ENCODE measurements at regions not wholly inside any gene's neighbourhood (a gene's known extent, or its start where the extent isn't known, plus 50 kb on each side); places are given as distances from the start of the nearest gene placed in this dataset.
"Not testable (repeated sequence)": the region's sequence is repeated elsewhere in the genome, so short reads cannot be mapped to it uniquely, and the experiment has no call there.

DNA sequence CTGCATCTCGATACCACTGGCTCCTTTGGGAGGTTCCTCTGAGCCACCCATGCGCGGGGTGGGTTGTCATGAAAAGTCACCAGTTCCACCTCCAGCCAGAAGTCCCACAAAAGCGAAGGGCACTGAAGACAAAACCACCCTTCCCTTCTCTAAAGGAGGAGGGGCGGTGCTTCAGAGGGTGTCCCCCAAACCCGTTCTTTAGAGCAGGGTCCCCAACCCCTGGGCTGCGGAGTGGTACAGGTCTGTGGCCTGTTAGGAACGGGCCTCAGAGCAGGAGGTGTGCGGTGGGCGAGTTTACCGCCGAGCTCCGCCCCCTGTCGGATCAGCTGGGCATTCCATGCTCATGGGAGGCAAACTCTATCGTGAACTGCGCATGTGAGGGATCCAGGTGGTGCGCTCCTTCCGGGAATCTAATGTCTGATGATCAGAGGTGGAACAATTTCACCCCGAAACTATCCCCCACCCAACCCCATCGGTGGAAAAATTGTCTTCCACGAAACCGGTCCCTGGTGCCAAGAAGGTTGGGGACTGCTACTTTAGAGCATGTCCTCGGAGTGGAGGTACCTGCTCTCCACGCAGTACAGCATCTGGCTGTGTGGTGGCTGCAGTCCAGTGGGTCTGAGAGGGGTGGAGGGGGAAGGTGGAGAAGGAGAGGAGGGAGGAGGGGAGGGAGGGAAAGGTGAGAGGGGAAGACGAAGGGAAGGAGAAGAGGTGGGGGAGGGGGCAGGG lies 72.9 kb upstream of the SEPTIN5 start:
- DNase-seq (ENCODE audit: low read depth in 2 of 2) = no peak

DNA sequence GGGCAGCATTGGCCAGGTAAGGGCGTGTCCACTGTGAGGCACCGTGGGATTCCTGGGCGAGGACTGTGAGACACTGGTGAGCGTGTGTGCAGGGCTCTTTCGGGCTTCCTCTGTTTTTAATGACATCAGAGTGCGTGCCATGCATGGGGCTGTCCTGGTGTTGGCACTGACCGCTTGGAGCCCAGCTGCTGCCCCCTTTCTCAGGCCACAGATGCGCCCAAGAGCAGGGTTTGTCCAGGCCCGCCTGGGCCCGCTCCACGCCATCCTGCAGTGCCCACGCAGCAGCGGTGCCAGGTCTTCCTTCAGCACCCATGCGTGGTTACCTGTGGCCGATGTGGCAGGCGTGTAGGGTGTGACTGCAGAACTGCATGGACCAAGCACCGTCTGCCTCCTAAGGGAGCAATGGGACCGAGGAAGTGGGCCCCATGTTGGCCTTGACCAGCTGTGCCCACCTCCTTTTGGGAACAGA lies 72.3 kb upstream of the SEPTIN5 start:
- DNase-seq (ENCODE audit: low read depth in 2 of 2) = no peak

DNA sequence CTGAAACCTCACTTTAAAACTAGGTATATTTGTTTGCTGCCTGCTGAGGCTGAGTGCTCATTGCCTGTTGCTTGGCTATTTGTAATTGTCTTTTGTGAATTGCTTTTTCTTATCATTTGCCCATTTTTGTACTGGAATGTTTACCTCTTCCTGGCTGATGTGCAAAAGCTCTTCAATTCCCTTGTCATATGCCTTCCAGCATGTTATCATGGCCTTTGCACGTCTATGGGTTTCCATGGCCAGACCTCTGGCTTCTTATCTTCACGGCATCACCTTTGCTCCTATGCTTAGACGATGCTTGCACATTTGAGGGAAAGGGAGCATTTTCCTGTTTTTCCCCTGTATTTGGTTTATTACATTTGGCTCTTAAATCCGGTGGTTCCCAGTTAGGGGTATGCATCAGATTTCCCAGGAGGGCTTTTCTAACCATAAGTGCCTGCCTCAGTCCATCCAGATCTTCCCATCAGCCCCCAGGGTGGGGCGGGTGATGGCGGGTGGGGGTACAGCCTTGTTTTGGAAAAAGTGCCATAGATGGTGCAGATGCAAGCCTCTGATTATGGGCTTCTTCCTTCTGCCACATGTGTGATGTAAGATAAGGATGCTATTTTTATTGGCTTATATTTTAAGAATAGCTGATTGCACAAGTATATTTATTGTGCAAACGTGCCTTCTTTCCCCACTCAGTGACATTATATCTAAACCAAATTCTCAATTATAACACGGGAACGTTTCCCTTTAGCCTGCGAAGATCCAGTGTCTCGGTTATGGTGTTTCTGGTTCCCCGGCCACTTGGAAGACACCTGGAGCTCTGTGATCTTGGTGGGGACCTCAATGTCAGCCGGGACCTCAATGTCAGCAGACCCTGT lies 70.6 kb upstream of the SEPTIN5 start:
- DNase-seq (ENCODE audit: low read depth in 2 of 2) = no peak

DNA sequence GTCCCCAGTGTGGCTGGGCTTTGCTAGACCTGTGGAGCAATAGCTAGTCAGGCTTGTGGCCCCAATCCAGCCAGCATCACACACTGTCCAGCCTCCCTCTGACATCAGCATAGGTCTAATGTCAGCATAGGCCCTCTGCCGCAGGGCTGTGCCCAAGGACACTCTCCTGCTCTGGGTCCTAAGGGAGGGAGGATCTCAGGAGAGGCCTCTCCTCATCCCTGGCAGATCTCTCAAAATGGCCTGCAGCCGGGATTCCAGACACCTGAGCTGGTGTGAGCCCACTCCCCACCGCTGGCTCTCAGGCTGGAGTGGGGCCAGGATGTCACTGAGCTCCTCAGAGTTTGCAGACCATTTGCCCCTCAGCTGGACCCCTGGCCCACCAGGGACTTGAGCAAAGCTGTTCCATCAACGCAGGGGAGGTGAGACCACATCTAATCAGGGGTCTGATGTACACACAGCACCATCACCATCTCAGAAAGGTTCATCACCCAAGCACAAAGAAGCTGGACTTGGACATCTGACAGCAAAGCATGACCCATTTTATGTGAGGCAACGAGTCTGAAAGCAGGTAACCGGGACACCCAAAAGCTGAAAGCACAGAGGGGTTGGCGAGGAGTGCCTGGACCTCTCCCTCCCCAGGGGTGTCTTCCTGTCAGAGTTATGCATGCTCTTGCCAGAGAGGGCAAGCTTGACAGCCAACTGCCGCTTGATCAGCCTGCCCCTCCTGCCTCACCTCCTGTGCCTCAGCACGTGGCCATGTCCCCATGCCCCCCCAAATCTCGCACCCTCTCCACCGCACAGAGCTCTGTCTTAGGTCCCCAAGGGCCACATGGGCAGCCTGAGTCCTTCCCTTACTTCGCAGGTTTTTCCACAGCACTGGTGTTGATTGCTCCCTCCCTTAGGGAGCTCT lies 69.7 kb upstream of the SEPTIN5 start:
- DNase-seq (ENCODE audit: low read depth in 2 of 2) = no peak

DNA sequence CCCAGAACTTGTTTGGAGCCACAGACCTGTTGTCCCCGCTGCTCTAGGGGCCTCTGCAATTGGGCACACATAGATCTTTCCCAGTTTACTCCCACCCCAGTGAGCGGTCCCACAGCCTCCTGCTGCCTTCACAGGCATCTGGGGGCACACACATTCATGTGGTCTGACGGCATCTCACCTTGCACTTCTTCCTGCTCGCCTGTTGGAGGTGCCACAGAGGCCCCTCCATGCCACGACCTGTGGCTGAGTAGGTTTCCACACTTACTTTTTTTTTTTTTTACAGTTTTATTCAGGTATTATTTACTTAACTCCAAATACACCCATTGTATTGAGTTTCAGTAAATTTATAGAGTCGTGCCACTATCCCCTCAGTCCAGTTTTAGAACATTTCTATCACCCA lies 68.9 kb upstream of the SEPTIN5 start:
- DNase-seq (ENCODE audit: low read depth in 2 of 2) = no peak

DNA sequence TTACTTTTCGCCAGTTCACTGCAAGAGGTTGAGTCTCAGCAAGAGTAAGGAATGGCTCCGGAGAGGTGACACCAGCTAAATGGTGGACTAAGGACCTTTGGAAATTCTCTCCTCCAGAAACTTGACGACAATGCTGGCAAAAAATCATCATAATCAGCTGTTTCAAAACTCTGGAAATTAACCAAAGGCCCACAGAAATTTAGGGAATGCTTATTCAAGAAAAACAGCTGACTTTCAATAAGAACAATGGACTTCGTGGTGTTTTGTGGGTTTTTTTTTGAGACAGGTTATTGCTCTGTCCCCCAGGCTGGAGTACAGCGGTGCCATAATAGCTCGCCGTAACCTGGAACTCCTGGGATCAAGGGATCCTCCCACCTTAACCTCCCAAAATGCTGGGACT lies 68.4 kb upstream of the SEPTIN5 start:
- DNase-seq (ENCODE audit: low read depth in 2 of 2) = no peak

DNA sequence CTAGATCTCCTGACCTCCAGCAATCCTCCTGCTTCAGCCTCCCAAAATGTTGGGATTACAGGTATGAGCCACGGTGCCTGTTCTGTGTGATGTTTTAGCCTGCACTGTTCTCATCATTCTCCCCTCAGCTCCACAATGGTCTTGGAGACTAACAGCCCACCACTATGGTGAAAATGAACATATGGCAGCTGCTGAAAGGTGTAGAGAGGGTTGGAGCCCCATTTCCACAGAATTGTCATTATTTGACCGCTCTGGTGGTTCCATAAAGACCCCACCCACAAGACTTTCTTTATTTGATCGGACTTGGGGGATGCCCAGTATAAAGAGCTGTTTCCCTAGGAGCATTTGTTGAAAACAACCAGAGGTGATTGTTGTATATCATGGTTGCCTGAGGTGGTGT lies 67.9 kb upstream of the SEPTIN5 start:
- DNase-seq (ENCODE audit: low read depth in 2 of 2) = no peak

DNA sequence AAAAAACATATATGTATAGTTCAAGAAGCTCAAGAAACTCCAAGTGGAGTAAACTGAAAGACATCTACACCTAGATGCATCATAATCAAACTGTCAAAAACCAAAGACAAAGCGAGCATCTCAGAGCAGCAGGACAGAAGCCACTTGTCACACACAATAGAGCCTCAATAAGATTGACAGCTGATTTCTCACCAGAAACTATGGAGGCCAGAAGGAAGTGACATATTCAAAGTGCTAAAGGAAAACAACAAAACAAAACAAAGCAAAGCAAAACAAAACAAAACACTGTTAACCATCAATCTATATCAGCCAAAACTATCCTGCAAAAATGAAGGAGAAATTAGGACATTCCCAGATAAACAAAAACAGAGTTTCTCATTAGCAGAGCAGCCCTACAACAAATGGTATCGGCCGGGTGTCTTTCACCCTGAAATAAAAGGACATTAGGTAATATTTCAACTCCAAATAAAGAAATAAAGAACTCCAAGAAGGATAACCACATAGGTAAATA lies 65.8 kb upstream of the SEPTIN5 start:
- DNase-seq (ENCODE audit: low read depth in 2 of 2) = no peak

DNA sequence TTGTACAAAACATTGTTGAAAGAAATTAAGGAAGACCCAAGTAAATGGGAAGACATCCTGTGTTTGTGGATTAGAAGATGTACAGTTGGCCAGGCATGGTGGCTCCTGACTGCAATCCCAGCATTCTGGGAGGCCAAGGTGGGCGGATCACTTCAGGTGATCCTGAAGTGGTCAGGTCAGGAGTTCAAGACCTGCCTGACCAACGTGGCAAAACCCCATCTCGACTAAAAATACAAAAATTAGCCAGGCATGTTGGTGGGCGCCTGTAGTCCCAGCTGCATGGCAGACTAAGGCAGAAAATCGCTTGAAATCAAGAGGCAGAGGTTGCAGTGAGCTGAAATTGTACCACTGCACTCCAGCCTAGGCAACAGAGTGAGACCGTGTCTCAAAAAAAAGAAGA lies 62.0 kb upstream of the SEPTIN5 start:
- DNase-seq (ENCODE audit: low read depth in 2 of 2) = no peak

DNA sequence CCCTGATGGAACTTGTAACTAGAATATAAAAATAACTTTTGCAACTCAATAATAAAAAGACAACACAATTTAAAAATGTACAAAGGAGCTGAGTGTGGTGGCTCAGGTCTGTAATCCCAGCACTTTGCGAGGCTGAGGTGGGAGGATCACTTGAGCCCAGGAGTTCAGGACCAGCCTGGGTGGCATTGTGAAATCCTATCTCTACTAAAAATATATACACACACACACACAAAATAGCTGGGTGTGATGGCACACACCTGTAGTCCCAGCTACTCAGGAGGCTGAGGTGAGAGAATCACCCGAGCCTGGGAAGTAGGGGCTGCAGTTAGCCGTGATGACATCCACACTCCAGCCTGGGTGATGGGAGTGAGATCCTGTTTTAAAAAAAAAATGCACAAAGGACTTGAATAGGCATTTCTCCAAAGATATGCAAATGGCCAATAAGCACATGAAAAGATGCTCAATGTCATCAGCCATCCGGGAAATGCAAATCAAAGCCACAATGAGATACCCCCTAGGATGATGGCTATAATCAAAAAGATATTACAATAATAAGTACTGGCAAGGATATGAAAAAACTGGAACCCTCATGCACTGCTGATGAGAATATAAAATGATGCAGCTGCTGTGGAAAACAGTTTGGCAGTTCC lies 59.8 kb upstream of the SEPTIN5 start:
- no peak for DNase-seq (ENCODE audit: low read depth in 2 of 2)

DNA sequence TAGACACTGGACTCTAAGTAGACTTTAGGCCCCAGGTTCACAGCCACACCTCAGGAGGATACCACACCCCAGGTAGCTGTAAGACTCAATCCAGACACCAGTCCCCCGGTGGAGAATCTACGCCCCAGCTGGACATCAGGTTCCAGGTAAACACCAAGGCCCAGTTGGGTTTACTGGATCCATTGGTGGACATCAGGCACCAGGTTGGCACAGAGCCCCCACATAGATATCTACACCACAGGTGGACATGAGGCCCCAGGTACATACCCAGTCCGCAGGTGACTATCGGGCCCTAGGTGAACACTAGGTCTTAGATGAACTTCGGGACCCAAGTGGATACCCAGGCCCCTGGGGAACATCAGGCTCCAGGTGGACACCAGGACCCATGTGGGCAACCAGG lies 58.9 kb upstream of the SEPTIN5 start:
- DNase-seq (ENCODE audit: low read depth in 2 of 2) = no peak

DNA sequence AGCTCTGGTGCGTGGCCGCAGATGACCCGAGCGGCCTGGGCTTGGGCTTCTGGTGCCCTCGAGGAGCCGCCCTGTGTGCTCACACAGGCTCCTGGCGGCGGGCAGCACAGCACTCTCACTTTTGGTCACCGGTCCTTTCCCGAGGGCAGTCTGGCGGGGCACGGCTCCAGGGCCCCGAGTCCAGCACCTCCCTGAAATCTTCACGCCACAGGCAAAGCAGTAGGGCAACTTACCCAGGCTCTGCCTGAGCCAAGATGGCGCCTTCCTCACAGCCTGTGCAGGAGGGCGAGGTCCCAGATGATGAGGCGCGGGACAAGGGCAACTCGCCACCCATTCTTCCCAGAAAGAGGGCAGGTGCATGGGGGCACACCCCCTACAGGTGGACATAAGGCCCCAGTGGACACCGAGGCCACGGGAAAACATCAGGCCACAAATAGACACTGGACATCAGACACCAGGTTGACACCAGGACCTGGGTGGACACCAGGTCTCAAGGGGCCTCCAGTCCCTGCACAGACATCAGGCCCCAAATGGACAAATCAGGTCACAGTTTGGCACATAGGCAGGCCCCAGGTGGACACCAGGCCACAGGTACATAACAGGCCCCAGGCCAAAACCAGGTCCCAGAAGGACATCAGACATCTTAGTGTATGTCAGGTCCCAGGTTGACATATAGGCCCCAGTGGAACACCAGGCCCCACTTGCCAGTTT lies 57.6 kb upstream of the SEPTIN5 start:
- no peak for DNase-seq (ENCODE audit: low read depth in 2 of 2)

DNA sequence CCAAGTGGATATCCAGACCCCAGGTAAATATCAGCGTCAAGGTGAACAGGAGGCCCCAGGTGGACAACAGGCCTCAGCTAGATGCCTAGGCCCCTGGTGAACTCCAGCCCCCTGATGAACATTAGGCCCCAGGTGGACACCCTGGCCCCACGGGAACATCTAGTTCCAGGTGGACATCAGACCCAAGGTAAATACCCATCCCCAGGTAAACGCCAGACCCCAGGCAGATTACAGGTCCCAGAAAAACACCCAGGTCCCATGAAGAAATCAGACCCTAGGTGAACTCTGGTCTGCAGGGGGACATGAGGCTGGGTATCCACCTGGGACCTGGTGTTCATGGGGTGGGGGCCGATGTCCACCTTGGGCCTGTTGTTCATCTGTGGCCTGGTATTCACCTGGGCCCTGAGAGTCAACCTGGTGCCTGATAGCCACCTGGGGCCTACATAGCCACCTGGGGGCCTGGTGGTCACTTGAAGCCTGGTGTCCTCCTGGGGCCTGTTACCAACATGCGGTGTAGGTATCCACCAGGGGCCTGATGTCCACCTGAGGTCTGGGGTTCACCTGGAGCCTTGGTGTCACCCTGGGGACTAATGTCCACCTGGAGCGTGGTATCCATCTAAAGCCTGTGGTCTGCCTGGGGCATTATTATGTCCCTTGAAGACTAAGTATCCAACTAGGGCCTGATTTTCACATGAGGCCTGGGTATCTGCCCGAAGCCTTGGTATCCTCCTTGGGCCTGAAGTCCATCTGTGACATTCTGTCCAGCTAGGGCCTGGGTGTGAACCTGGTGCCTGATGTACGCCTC lies 56.8 kb upstream of the SEPTIN5 start:
- DNase-seq (ENCODE audit: low read depth in 2 of 2) = no peak

DNA sequence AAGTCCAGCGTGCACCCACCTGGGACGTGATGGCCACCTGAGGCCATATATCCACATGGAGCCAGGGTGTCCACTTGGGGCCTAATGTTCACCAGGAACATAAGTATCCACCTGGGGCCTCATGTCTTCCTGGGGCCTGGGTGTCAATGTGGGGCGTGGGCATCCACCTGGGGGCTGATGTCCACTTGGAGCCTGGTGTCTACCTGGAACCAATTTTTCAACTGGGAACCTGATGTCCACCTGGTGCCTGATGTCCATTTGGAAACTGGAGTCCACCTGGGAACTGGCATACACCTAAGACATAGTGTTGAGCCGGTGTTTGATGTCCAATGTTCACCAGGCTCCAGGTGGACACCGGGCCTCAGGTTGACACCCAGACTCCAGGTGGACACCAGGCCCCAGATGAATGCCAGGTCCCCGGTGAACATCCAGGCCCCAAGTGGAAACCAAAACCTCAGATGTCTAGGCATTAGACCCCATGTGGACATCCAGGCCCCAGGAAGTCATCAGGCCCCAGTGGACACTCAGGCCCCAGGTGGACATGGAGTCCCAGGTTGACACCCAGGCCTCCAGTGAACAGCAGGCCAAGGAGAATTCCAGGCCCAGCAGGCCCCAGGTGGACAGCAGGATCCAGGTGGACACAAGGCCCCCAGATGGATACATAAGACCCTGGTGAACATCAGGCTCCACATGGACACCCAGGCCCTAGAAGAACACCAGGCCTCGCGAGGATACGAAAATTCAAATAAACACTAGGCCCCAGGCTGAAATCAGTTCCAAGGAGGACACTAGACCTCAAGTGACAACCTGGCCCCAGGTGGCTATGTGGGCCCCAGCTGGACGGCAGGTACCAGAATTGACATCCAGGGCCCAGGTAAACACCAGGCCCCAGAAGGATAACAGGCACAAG lies 56.0 kb upstream of the SEPTIN5 start:
- no peak for DNase-seq (ENCODE audit: low read depth in 2 of 2)

DNA sequence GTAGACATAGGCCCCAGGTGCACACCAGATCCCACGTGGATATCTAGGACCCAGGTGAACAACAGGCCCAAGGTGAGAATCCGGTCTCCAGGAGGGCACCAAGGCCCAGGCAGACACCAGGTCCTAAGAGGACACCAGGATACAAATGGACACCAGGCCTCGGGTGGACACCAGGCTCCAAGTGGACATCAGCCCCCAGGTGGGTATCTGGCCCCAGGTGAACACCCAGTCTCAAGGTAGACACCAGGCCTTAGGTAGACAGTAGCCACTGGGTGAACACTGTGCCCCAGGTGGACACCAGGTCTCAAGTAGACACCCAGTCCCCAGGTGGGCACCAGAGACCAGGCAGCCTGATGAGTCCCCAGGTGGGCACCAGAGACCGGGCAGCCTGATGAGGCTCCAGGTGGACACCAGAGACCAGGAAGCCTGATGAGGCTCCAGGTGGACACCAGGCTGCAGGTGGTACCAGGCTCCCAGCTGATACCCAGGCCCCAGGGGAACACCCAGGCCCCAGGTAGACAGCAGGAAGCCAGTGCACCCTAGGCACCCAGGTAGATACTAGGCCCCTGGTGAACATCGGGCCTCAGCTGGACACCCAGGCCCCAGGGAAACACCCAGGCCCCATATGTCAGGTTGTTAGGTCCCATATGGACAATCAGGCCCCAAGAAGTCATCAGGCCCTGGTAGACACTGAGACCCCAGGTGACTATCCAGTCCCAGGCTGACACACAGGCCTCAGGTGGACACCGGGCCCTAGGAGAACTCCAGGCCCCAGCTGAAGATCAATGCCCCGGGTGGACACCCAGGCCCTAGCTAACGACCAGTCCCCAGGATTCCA lies 55.1 kb upstream of the SEPTIN5 start:
- no peak for DNase-seq (ENCODE audit: low read depth in 2 of 2)

DNA sequence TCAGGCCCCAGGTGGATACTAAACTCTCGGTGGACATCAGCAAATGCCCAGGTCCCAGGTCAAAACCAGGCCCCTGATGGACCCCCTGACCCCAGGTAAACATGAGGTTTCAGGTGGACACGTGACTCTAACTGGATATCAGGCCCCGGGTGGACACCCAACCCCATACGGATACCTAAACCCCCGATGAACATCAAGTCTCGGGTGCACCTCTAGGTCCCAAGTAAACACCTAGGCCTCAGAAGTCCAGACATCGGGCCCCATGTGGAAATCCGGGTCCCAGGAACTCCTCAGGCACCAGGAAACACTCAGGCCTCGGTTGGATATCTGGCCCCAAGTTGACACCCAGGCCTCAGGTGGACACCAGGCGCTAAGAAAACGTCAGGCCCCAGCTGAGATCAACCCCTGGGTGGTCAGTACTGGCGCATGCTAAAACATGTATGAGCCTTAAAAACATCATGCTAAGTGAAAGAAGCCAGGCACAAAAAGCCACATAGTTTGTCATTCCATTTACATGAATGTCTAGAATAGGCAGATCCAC lies 54.4 kb upstream of the SEPTIN5 start:
- DNase-seq (ENCODE audit: low read depth in 2 of 2) = no peak

DNA sequence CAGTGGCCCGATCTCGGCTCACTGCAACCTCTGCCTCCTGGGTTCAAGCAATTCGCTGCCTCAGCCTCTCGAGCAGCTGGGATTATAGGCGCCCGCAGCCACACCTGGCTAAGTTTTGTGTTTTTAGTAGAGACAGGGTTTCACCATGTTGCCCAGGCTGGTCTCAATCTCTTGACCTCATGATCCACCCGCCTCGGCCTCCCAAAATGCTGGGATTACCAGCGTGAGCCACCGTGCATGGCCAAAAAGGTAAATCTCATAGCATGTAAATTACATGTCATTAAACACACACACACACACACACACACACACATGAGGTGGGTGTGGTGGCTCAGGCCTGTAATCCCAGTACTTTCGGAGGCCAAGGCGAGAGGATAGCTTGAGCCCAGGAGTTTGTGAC lies 53.7 kb upstream of the SEPTIN5 start:
- DNase-seq (ENCODE audit: low read depth in 2 of 2) = not testable (repeated sequence)

DNA sequence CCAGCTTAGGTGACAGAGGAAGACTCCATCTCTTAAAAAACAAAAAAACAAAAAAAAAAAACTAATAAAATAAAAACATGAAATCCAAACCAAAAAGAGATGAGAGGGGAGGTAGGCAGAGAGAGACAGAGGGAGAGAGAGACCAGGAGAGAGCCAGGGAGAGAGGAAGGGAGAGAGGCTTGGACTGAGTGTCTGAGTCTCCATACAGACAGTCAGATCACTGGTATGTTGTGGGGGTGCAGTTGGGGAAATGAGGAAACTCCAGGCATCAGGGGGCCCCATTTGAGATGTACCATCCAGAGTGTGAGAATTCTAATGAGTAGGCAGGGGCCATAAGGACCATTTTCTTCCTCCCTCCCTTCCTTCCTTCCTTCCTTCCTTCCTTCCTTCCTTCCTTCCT lies 53.1 kb upstream of the SEPTIN5 start:
- DNase-seq (ENCODE audit: low read depth in 2 of 2) = no peak
